H9 (cell line): ENCODE measurements at regions not wholly inside any gene's neighbourhood (a gene's known extent, or its start where the extent isn't known, plus 50 kb on each side); places are given as distances from the start of the nearest gene placed in this dataset.

Experiments used
- DNase-seq: peaks from one replicate; pipeline ENCODE4 v3.0.0-alpha.2; 2017
- H2AFZ ChIP-seq: one replicate; pipeline ENCODE4 v1.6.1; 2013; ENCODE audit warnings: mild to moderate bottlenecking, low read length, control low read depth, moderate library complexity
- H2AK5ac ChIP-seq: 2 replicates; pipeline ENCODE4 v1.6.1; 2013; ENCODE audit warnings: low read length, control low read depth, mixed read lengths; ENCODE audit not compliant: insufficient read length
- H2BK120ac ChIP-seq: one replicate; pipeline ENCODE4 v1.6.1; 2013; ENCODE audit warnings: low read depth, mild to moderate bottlenecking, low read length, control low read depth, inconsistent platforms; ENCODE audit not compliant: poor library complexity, severe bottlenecking
- H2BK12ac ChIP-seq: 2 replicates; pipeline ENCODE4 v1.6.1; 2013; ENCODE audit warnings: low read length, control low read depth, mixed read lengths, low read depth; ENCODE audit not compliant: insufficient read length
- H2BK15ac ChIP-seq: 2 replicates; pipeline ENCODE4 v1.6.1; 2013; ENCODE audit warnings: low read depth, low read length, control low read depth
- H2BK20ac ChIP-seq: one replicate; pipeline ENCODE4 v1.6.1; 2013; ENCODE audit warnings: low read depth, mild to moderate bottlenecking, low read length, control low read depth, inconsistent platforms; ENCODE audit not compliant: poor library complexity, severe bottlenecking
- H2BK5ac ChIP-seq: 2 replicates; pipeline ENCODE4 v1.6.1; 2013; ENCODE audit warnings: low read length, control low read depth, mixed read lengths; ENCODE audit not compliant: insufficient read length
- H3K14ac ChIP-seq: 2 replicates; pipeline ENCODE4 v1.6.1; 2013; ENCODE audit warnings: low read length, control low read depth; ENCODE audit not compliant: insufficient read depth
- H3K18ac ChIP-seq: 2 replicates; pipeline ENCODE4 v1.6.1; 2013; ENCODE audit warnings: low read depth, mild to moderate bottlenecking, mixed read lengths, low read length, control low read depth; ENCODE audit not compliant: insufficient read length
- H3K23ac ChIP-seq: 2 replicates; pipeline ENCODE4 v1.6.1; 2013; ENCODE audit warnings: low read length, control low read depth, mixed read lengths, low read depth; ENCODE audit not compliant: insufficient read length
- H3K23me2 ChIP-seq: 2 replicates; pipeline ENCODE4 v1.6.1; 2013; ENCODE audit warnings: low read depth, mild to moderate bottlenecking, mixed read lengths, low read length, control low read depth; ENCODE audit not compliant: insufficient read length, poor library complexity, severe bottlenecking
- H3K27ac ChIP-seq: 2 replicates; pipeline ENCODE4 v1.5.1; 2013; ENCODE audit warnings: low read length, control low read depth, mixed read lengths, low read depth; ENCODE audit not compliant: insufficient read length
- H3K27me3 ChIP-seq: 2 replicates; pipeline ENCODE4 v1.6.1; 2013; ENCODE audit warnings: low read length, control low read depth, inconsistent platforms; ENCODE audit not compliant: insufficient read depth
- H3K4ac ChIP-seq: 2 replicates; pipeline ENCODE4 v1.6.1; 2013; ENCODE audit warnings: low read depth, mild to moderate bottlenecking, control low read depth, inconsistent platforms, low read length, moderate library complexity
- H3K4me1 ChIP-seq: 2 replicates; pipeline ENCODE4 v1.6.1; 2013; ENCODE audit warnings: low read length, control low read depth, inconsistent platforms; ENCODE audit not compliant: insufficient read depth
- H3K4me2 ChIP-seq: 2 replicates; pipeline ENCODE4 v1.6.1; 2013; ENCODE audit warnings: low read length, control low read depth, mixed read lengths; ENCODE audit not compliant: insufficient read length, insufficient read depth
- H3K56ac ChIP-seq: 2 replicates; pipeline ENCODE4 v1.6.1; 2013; ENCODE audit warnings: low read depth, mild to moderate bottlenecking, mixed read lengths, low read length, control low read depth; ENCODE audit not compliant: insufficient read length
- H3K79me1 ChIP-seq: 2 replicates; pipeline ENCODE4 v1.6.1; 2013; ENCODE audit warnings: low read depth, mild to moderate bottlenecking, moderate library complexity, low read length, control low read depth, inconsistent platforms; ENCODE audit not compliant: insufficient read depth, poor library complexity, severe bottlenecking
- H3K79me2 ChIP-seq: 2 replicates; pipeline ENCODE4 v1.6.1; 2013; ENCODE audit warnings: low read length, control low read depth, inconsistent platforms; ENCODE audit not compliant: insufficient read depth
- H3K9ac ChIP-seq: 2 replicates; pipeline ENCODE4 v1.6.1; 2013; ENCODE audit warnings: low read length, control low read depth, mixed read lengths; ENCODE audit not compliant: insufficient read length; ENCODE audit errors: extremely low read depth
- H3K9me3 ChIP-seq: one replicate; pipeline ENCODE4 v1.6.1; 2013; ENCODE audit warnings: low read depth, low read length, inconsistent platforms; ENCODE audit not compliant: control insufficient read depth
- H3T11ph ChIP-seq: one replicate; pipeline ENCODE4 v1.6.1; 2013; ENCODE audit warnings: mild to moderate bottlenecking, low read length, control low read depth, inconsistent platforms
- H4K20me1 ChIP-seq: one replicate; pipeline ENCODE4 v1.6.1; 2013; ENCODE audit not compliant: control insufficient read depth, insufficient read length, insufficient read depth
- H4K5ac ChIP-seq: 2 replicates; pipeline ENCODE4 v1.6.1; 2013; ENCODE audit warnings: low read depth, mild to moderate bottlenecking, mixed read lengths, low read length, control low read depth; ENCODE audit not compliant: insufficient read length
- H4K8ac ChIP-seq: replicated peaks from 2 replicates; pipeline ENCODE4 v1.6.1; 2013; ENCODE audit warnings: low read length, control low read depth, mixed read lengths, low read depth; ENCODE audit not compliant: insufficient read length
- H4K91ac ChIP-seq: 2 replicates; pipeline ENCODE4 v1.6.1; 2013; ENCODE audit warnings: low read depth, mild to moderate bottlenecking, moderate library complexity, mixed read lengths, low read length, control low read depth; ENCODE audit not compliant: insufficient read length
- H3K27ac Mint-ChIP-seq, 3 experiments: 2 replicates in 2 of 3; 3 replicates in 1 of 3; pipeline ENCODE4 v1.8.0; 2020 to 2021; ENCODE audit warnings: mixed read lengths in 3 of 3, mild to moderate bottlenecking in 1 of 3, moderate library complexity in 1 of 3
- H3K27me3 Mint-ChIP-seq: 2 replicates; pipeline ENCODE4 v1.8.0; 2021; ENCODE audit warnings: low read depth, mild to moderate bottlenecking, moderate library complexity, mixed read lengths
- H3K36me3 Mint-ChIP-seq, 3 experiments: 2 replicates in 2 of 3; 3 replicates in 1 of 3; pipeline ENCODE4 v1.8.0; 2020 to 2021; ENCODE audit warnings: low read depth in 3 of 3, mixed read lengths in 3 of 3; ENCODE audit not compliant: insufficient read depth in 1 of 3
- H3K4me1 Mint-ChIP-seq, 2 experiments: 2 replicates each; pipeline ENCODE4 v1.8.0; 2020; ENCODE audit warnings: mixed read lengths in 2 of 2
- H3K4me3 Mint-ChIP-seq, 2 experiments: 2 replicates in 1 of 2; 3 replicates in 1 of 2; pipeline ENCODE4 v1.8.0; 2020 to 2021; ENCODE audit warnings: mild to moderate bottlenecking in 2 of 2, mixed read lengths in 2 of 2, moderate library complexity in 1 of 2
- H3K9me3 Mint-ChIP-seq, 2 experiments: 2 replicates in 1 of 2; 3 replicates in 1 of 2; pipeline ENCODE4 v1.8.0; 2020; ENCODE audit warnings: mild to moderate bottlenecking in 2 of 2, mixed read lengths in 2 of 2, moderate library complexity in 1 of 2
- CTCF ChIP-seq: fragments of 200-600 bp; sonication (generic); conservative IDR thresholded peaks from 3 replicates; pipeline ENCODE4 v1.8.0; 2021; ENCODE audit warnings: antibody characterized with exemption, mild to moderate bottlenecking
- WGBS: extraction: QIAGEN DNeasy Blood & Tissue Kit; methylation state at CpG from one replicate; pipeline ENCODE4 v1.1.7; 2013; ENCODE audit warnings: missing lambda C conversion rate, low lambda C conversion rate, mixed read lengths; ENCODE audit not compliant: insufficient read length; ENCODE audit errors: extremely low coverage; 5-methylcytosine and 5-hydroxymethylcytosine counted together

- Histone ChIP-seq H4K20me1 (no peaks in the 10 kb centered on the region), H3K27ac (no peak overlapping the region), H3K79me2 (no peaks in the 10 kb centered on the region), H3K56ac (no peak overlapping the region), H2AFZ (no peak overlapping the region), H3K27me3 (no peaks in the 10 kb centered on the region), H3K9ac (no peak overlapping the region), H3K23ac (no peak overlapping the region), H2BK15ac (no peak overlapping the region), H3K18ac (no peak overlapping the region), H4K91ac (no peak overlapping the region), H3K14ac (no peak overlapping the region), H2BK120ac (no peak overlapping the region), H3T11ph (no peak overlapping the region), H3K79me1 (no peaks in the 10 kb centered on the region), H3K4ac (no peak overlapping the region), H4K5ac (no peak overlapping the region), H3K4me2 (no peak overlapping the region), H3K23me2 (no peaks in the 10 kb centered on the region), H2BK20ac (no peak overlapping the region), H2AK5ac (no peak overlapping the region), H4K8ac (no peak overlapping the region), H2BK12ac (no peak overlapping the region), H3K9me3 (no peaks in the 10 kb centered on the region), H3K4me1 (peaks cover 6% of the 10 kb centered on the region; the same call in 1 of the 2 replicates), H2BK5ac (no peak overlapping the region)
- H3K36me3 Mint-ChIP-seq, result no peaks in the 10 kb centered on the region; a peak in 1 of 7 replicates
- no peaks in the 10 kb centered on the region; a peak in 1 of 5 replicates for H3K9me3 Mint-ChIP-seq
- H3K27me3 Mint-ChIP-seq, result no peaks in the 10 kb centered on the region
- peak overlapping the region in 1 of 3 experiments; percentile 33; a peak in 1 of 7 replicates for H3K27ac Mint-ChIP-seq
- WGBS, result no CpG with 5 or more reads among the region's 1 CpG
- H3K4me3 Mint-ChIP-seq, result no peak overlapping the region
- no peak for TF ChIP-seq CTCF
- DNase-seq, result no peak
- peaks cover 21 to 23% of the 10 kb centered on the region in 2 experiments for H3K4me1 Mint-ChIP-seq
These were observed 278.5 kb downstream of the MRPL39 start for GRCh38 chr21:25328736-25329135.
